ENCODE measurements at regions not wholly inside any gene's neighbourhood (a gene's known extent, or its start where the extent isn't known, plus 50 kb on each side); places are given as distances from the start of the nearest gene placed in this dataset.

GRCh38 chr13:85662186-85662585 lies 137.0 kb downstream of the SLITRK6 start:
- TF ChIP-seq POLR2A (IDR thresholded peaks at IDR 0.05) = no peak
- TF ChIP-seq, protein P1, sequence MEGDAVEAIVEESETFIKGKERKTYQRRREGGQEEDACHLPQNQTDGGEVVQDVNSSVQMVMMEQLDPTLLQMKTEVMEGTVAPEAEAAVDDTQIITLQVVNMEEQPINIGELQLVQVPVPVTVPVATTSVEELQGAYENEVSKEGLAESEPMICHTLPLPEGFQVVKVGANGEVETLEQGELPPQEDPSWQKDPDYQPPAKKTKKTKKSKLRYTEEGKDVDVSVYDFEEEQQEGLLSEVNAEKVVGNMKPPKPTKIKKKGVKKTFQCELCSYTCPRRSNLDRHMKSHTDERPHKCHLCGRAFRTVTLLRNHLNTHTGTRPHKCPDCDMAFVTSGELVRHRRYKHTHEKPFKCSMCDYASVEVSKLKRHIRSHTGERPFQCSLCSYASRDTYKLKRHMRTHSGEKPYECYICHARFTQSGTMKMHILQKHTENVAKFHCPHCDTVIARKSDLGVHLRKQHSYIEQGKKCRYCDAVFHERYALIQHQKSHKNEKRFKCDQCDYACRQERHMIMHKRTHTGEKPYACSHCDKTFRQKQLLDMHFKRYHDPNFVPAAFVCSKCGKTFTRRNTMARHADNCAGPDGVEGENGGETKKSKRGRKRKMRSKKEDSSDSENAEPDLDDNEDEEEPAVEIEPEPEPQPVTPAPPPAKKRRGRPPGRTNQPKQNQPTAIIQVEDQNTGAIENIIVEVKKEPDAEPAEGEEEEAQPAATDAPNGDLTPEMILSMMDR (IDR thresholded peaks at IDR 0.05) = no peak
